ENCODE measurements at regions not wholly inside any gene's neighbourhood (a gene's known extent, or its start where the extent isn't known, plus 50 kb on each side); places are given as distances from the start of the nearest gene placed in this dataset.

DNA sequence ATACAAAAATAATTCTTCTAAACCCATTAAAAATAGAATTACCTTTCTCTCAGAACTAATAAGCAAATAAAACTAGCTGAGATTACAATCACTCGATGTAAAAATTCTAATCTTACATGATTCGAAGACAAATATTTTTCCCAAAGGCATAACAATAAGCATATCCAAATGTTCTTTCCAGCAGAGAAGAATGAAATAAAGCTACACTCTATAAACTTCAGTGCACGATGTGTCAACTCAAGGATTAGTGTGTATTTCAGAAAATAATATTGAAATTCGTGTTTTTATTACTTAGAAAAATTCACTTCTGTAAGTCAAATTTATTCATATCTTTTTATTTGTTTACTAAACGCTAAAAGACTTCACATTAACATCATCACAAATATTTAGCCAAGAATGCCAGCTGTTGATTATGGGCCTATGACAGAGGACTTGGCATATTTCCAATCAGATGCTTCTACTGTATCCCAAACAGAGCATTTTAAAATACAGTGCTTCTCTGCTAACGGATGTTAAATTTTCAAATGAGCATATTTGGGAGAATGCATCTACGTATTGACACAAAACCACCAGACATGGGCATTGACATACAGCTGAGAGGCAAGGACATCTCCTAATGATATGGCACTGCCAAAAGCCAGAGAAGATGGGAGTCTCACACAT, 54.7 kb upstream of the PDE7B start:
- TF ChIP-seq, protein P1, sequence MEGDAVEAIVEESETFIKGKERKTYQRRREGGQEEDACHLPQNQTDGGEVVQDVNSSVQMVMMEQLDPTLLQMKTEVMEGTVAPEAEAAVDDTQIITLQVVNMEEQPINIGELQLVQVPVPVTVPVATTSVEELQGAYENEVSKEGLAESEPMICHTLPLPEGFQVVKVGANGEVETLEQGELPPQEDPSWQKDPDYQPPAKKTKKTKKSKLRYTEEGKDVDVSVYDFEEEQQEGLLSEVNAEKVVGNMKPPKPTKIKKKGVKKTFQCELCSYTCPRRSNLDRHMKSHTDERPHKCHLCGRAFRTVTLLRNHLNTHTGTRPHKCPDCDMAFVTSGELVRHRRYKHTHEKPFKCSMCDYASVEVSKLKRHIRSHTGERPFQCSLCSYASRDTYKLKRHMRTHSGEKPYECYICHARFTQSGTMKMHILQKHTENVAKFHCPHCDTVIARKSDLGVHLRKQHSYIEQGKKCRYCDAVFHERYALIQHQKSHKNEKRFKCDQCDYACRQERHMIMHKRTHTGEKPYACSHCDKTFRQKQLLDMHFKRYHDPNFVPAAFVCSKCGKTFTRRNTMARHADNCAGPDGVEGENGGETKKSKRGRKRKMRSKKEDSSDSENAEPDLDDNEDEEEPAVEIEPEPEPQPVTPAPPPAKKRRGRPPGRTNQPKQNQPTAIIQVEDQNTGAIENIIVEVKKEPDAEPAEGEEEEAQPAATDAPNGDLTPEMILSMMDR (IDR thresholded peaks at IDR 0.05): no peak
- no peak for TF ChIP-seq POLR2A (IDR thresholded peaks at IDR 0.05)
- no peaks in the 10 kb centered on the region for H3K4me1 ChIP-seq
- H3K9me3 ChIP-seq: no peaks in the 10 kb centered on the region
- no peak for ATAC-seq
- no peaks in the 10 kb centered on the region for H3K36me3 ChIP-seq (replicated peaks in 1 of 2; ENCODE audit: insufficient read depth in 1 of 2, low read depth in 2 of 2)
- WGBS, 2 donors: 74 to 78% methylated on average over 7 of the region's 7 CpGs
- no peaks in the 10 kb centered on the region for H3K27me3 ChIP-seq
- H3K4me3 ChIP-seq: no peak overlapping the region
- H3K27ac ChIP-seq: no peak overlapping the region
- intact Hi-C loops (cut with DNase I): no loop called here
- no peak for DNase-seq

DNA sequence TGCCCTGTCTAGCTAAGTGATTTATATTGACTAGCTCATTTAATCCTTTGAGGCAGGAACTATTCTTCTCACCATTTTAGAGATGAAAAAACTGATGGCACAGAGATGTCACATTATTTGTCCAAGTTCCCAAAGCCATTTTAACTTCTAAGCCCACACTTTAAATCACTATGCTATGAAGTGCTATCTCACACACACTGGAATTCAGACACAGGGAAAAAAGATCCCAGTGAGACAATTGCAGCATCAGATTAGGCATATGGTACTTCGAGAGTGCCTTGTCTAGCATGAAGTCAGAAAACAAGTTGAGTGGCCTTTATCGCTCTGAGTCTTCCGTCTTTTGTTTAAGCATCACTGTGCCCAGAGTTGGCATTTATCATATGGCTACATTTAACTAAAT, 54.1 kb upstream of the PDE7B start:
- Histone ChIP-seq H3K36me3 (replicated peaks in 1 of 2; ENCODE audit: insufficient read depth in 1 of 2, low read depth in 2 of 2) (no peaks in the 10 kb centered on the region), H3K27me3 (no peaks in the 10 kb centered on the region), H3K4me1 (no peaks in the 10 kb centered on the region), H3K4me3 (no peak overlapping the region), H3K9me3 (no peaks in the 10 kb centered on the region), H3K27ac (no peak overlapping the region)
- intact Hi-C loops (cut with DNase I): no loop called here
- TF ChIP-seq, protein P1 (IDR thresholded peaks at IDR 0.05): no peak
- TF ChIP-seq POLR2A (IDR thresholded peaks at IDR 0.05): no peak
- DNase-seq: no peak
- no peak for ATAC-seq
- WGBS, 2 donors: 94% methylated on average over 3 of the region's 3 CpGs

DNA sequence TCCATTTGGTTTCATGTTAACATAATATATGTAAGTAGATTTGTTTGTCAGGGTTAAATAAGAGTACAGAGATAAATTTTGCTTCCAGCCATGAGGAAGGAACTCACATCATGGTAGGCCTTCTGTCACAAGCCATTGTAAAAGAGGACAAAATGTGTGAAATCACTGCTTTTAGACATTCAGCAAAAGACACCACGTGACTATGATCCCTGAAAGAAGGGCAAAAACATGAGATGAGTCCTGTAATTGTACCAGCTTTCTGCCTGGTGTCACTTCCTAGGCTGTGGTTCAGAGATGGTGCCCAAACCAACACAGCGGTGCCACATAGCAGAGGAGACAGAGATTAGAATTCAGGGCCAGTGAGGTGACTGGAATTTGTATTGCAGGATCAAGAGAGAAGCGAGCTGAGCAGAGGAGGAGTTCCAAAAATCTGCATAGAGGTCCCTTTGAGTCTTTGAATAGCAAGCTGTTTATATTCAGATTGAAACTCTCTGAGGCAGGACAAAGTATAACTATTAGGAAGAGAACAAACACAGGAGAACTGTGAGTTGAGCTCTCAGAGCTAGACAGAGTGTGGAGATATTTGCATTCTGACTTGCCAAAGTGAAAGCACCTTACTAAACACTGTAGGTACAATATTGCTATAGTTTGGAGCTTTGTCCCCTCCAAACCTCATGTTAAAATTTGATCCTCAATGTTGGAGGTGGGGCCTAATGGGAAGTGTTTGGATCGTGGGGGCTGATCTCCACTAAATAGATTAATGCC, 52.6 kb upstream of the PDE7B start:
- Histone ChIP-seq H3K9me3 (no peaks in the 10 kb centered on the region), H3K4me1 (no peaks in the 10 kb centered on the region), H3K27ac (no peak overlapping the region), H3K4me3 (no peak overlapping the region), H3K36me3 (replicated peaks in 1 of 2; ENCODE audit: insufficient read depth in 1 of 2, low read depth in 2 of 2) (no peaks in the 10 kb centered on the region), H3K27me3 (no peaks in the 10 kb centered on the region)
- WGBS, 2 donors: 77 to 80% methylated on average over 4 of the region's 4 CpGs
- no peak for TF ChIP-seq POLR2A (IDR thresholded peaks at IDR 0.05)
- TF ChIP-seq, protein P1 (IDR thresholded peaks at IDR 0.05): no peak
- DNase-seq (no peak), ATAC-seq (no peak)
- intact Hi-C loops (cut with DNase I): no loop called here

Data from body of pancreas (tissue), 4 donors.